Suprapubic skin (tissue), 4 donors: ENCODE measurements at regions not wholly inside any gene's neighbourhood (a gene's known extent, or its start where the extent isn't known, plus 50 kb on each side); places are given as distances from the start of the nearest gene placed in this dataset.

Source experiments
- DNase-seq, 2 donors: peaks; one replicate each; pipeline ENCODE4 v3.0.0-alpha.2; 2019; ENCODE audit warnings: low spot score in 2 of 2
- H3K27ac ChIP-seq: fragments of 200-600 bp; sonication (generic); one replicate; pipeline ENCODE4 v1.5.1; 2019
- H3K27me3 ChIP-seq: fragments of 200-600 bp; sonication (generic); one replicate; pipeline ENCODE4 v1.5.1; 2019
- H3K36me3 ChIP-seq: fragments of 200-600 bp; sonication (generic); one replicate; pipeline ENCODE4 v1.5.1; 2019
- H3K4me1 ChIP-seq: fragments of 200-600 bp; sonication (generic); one replicate; pipeline ENCODE4 v1.5.1; 2019
- H3K4me3 ChIP-seq: fragments of 200-600 bp; sonication (generic); one replicate; pipeline ENCODE4 v1.5.1; 2019; ENCODE audit warnings: mild to moderate bottlenecking
- H3K9me3 ChIP-seq: fragments of 200-600 bp; sonication (generic); one replicate; pipeline ENCODE4 v1.5.1; 2019
- CTCF ChIP-seq, 2 donors: fragments of 200-600 bp in 1 of 2; fragments of 450-650 bp in 1 of 2; sonication (generic) in 1 of 2; IDR thresholded peaks; one replicate each; pipeline ENCODE4 v1.5.1; 2016 to 2019; ENCODE audit warnings: antibody characterized with exemption in 2 of 2, mild to moderate bottlenecking in 1 of 2, moderate library complexity in 1 of 2
- EP300 ChIP-seq: sonication (generic); formaldehyde crosslinking; IDR thresholded peaks from one replicate; pipeline ENCODE4 v1.6.1; 2017; ENCODE audit warnings: antibody characterized with exemption
- POLR2A ChIP-seq, 2 donors: fragments of 450-650 bp; IDR thresholded peaks; one replicate each; pipeline ENCODE4 v1.6.1; 2017; ENCODE audit warnings: antibody characterized with exemption in 2 of 2, mild to moderate bottlenecking in 2 of 2, moderate library complexity in 2 of 2
- POLR2AphosphoS5 ChIP-seq, 3 donors: sonication (generic); formaldehyde crosslinking; IDR thresholded peaks; one replicate each; pipeline ENCODE4 v1.6.1; 2017; ENCODE audit warnings: antibody characterized with exemption in 3 of 3
- WGBS: methylation state at CpG from one replicate; pipeline ENCODE4 v1.1.5; 2018; 5-methylcytosine and 5-hydroxymethylcytosine counted together

GRCh38 chr6:40778918-40779317 is 191.8 kb upstream of the LRFN2 start:
- WGBS, result 100% methylated on average over 1 of the region's 1 CpG
- DNase-seq, result no peak
- H3K27me3 ChIP-seq, result peaks cover 26% of the 10 kb centered on the region
- H3K4me3 ChIP-seq, result no peak overlapping the region
- no peaks in the 10 kb centered on the region for H3K4me1 ChIP-seq
- H3K9me3 ChIP-seq, result no peaks in the 10 kb centered on the region
- no peak overlapping the region for H3K27ac ChIP-seq
- H3K36me3 ChIP-seq, result no peaks in the 10 kb centered on the region
- TF ChIP-seq POLR2A (IDR thresholded peaks at IDR 0.05), result no peak
- TF ChIP-seq EP300, result no peak
- TF ChIP-seq POLR2AphosphoS5 (IDR thresholded peaks at IDR 0.05), result no peak
- no peak for TF ChIP-seq CTCF (IDR thresholded peaks at IDR 0.05)

DNA sequence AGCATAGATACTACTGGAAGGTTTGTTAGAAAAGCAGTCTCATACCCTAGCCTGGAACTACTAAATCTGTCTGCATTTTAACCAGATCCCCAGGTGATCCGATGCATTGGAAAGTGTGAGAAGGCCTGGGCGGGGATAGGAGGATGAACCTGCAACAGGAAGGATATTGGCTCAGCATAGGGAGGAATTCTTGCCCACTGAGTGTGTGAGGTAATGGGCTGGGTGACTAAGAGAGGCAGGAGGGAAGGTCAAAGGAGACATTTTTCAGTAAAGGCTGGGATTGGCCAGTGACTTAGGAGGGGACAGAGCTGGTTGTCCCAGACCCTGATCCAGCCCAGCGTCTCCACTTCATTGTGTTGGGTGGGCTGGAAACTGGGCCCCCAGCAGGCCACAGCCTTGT is 191.0 kb upstream of the LRFN2 start:
- Histone ChIP-seq H3K27me3 (peaks cover 22% of the 10 kb centered on the region), H3K9me3 (no peaks in the 10 kb centered on the region), H3K4me3 (no peak overlapping the region), H3K36me3 (no peaks in the 10 kb centered on the region), H3K4me1 (no peaks in the 10 kb centered on the region), H3K27ac (no peak overlapping the region)
- 98% methylated on average over 3 of the region's 3 CpGs for WGBS
- DNase-seq, result no peak
- no peak for TF ChIP-seq CTCF (IDR thresholded peaks at IDR 0.05)
- no peak for TF ChIP-seq POLR2A (IDR thresholded peaks at IDR 0.05)
- no peak for TF ChIP-seq POLR2AphosphoS5 (IDR thresholded peaks at IDR 0.05)
- TF ChIP-seq EP300, result no peak

DNA sequence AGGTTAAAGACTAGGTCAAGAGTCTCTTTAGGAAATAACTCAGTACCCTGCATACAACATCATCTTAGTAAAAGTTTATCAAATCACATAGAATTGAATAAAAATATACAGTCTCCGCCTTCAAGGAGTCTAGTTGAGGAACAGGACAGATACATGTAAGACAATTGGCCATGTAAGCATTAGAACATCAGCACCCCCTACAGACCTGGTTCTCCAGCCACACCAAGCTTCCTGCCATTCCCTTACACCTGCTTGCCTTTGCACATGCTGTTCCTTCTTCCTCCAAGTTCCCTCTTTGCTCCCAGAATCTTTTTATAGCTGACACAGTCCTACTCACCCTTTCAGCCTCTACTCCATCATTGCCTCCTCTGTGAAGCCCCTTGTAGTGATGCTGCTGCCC is 187.8 kb upstream of the LRFN2 start:
- 91% methylated on average over 1 of the region's 1 CpG for WGBS
- no peaks in the 10 kb centered on the region for H3K36me3 ChIP-seq
- peaks cover 32% of the 10 kb centered on the region for H3K27me3 ChIP-seq
- no peak overlapping the region for H3K27ac ChIP-seq
- DNase-seq, result no peak
- no peak overlapping the region for H3K4me3 ChIP-seq
- H3K4me1 ChIP-seq, result no peaks in the 10 kb centered on the region
- no peak for TF ChIP-seq POLR2AphosphoS5 (IDR thresholded peaks at IDR 0.05)
- TF ChIP-seq POLR2A (IDR thresholded peaks at IDR 0.05), result no peak
- no peak for TF ChIP-seq EP300
- no peak for TF ChIP-seq CTCF (IDR thresholded peaks at IDR 0.05)
- H3K9me3 ChIP-seq, result no peaks in the 10 kb centered on the region

DNA sequence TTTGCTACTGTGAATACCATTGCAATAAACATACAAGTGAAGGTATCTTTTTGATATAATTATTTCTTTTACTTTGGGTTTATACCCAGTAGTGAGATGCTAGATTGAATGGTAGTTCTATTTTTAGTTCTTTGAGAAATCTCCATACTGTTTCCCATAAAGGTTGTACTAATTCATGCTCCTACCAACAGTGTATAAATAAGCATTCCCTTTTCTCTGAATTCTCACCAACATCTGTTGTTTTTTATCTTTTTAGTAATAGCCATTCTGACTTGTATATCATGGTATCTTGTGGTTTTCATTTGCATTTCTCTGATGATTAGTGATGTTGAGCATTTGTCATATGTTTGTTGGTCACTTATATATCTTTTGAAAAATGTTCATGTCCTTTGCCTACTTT is 183.6 kb upstream of the LRFN2 start:
- Histone ChIP-seq H3K4me3 (no peak overlapping the region), H3K36me3 (no peaks in the 10 kb centered on the region), H3K9me3 (no peaks in the 10 kb centered on the region), H3K27me3 (peaks cover 19% of the 10 kb centered on the region), H3K4me1 (no peaks in the 10 kb centered on the region), H3K27ac (no peak overlapping the region)
- TF ChIP-seq POLR2AphosphoS5 (IDR thresholded peaks at IDR 0.05) (no peak), CTCF (IDR thresholded peaks at IDR 0.05) (no peak), EP300 (no peak), POLR2A (IDR thresholded peaks at IDR 0.05) (no peak)
- no peak for DNase-seq

DNA sequence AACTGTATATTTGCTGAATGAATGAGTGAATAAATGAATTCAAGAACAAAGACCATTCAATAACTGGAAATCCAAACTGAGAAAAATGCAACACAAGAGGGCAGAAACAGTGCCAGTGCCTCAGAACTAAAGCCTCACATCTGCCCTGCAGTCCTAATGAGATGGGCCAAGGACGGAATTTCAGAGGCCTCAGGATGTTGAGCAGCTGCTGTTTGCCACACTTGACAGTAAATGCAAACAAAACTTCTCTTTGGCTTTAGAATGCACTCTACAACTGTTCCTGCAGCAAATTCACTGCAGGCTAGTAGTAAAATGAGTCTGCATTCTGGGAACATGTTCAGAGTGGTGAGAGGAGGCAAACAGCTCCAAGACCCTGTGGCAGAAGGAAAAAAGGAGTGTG is 177.6 kb upstream of the LRFN2 start:
- H3K9me3 ChIP-seq, result no peaks in the 10 kb centered on the region
- H3K27ac ChIP-seq, result no peak overlapping the region
- DNase-seq, result no peak
- H3K4me3 ChIP-seq, result no peak overlapping the region
- no peaks in the 10 kb centered on the region for H3K4me1 ChIP-seq
- no peaks in the 10 kb centered on the region for H3K27me3 ChIP-seq
- WGBS, result 42% methylated on average over 1 of the region's 1 CpG
- TF ChIP-seq CTCF (IDR thresholded peaks at IDR 0.05) (no peak), POLR2A (IDR thresholded peaks at IDR 0.05) (no peak), POLR2AphosphoS5 (IDR thresholded peaks at IDR 0.05) (no peak), EP300 (no peak)
- no peaks in the 10 kb centered on the region for H3K36me3 ChIP-seq
